GM19452 (cell line): ENCODE measurements at regions not wholly inside any gene's neighbourhood (a gene's known extent, or its start where the extent isn't known, plus 50 kb on each side); places are given as distances from the start of the nearest gene placed in this dataset.

Experiments used
- ATAC-seq: cut with Tn5 transposase; IDR thresholded peaks from one replicate; pipeline ENCODE4 v1.9.1; 2021; ENCODE audit not compliant: unreplicated experiment

DNA sequence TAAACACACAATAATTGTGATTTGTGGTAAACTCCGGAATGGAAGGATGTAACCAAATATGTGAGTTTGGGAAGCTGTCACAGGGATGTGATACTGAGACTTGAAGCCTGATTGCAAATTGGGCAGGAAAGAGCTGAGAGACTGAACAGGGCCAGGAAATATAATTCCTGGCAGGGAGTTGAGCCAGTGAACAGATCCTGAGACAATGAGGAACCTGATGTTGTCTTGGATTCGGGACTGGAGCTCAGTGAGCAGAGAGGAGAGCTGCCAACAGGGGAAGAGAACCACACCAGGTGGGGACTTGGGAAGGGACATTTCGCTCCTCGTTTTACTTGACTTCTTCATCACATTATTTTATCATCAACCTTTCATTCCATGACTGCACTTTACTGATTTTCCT lies 386.0 kb downstream of the TLL1 start:
- no peak for ATAC-seq

GRCh38 chr4:166274136-166274761 lies 401.2 kb downstream of the TLL1 start:
- no peak for ATAC-seq

DNA sequence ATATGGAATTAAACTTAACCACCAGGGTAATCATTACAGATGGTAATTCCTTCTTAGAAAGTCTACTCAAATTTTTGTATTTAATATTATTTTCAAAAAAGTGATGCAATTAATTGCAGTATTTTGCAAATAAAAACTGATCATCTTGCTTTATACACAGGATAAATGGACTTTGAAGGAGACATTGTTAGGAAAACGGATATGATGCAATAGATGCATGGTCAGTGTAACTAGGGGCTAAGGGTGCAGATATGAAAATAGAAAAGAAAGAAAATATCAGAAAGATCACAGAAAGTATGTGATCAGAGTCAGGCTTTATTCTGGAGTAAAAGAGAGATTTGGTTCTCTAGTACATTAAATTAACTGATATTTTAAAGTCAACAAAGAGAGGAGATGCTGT lies 401.7 kb downstream of the TLL1 start:
- no peak for ATAC-seq

DNA sequence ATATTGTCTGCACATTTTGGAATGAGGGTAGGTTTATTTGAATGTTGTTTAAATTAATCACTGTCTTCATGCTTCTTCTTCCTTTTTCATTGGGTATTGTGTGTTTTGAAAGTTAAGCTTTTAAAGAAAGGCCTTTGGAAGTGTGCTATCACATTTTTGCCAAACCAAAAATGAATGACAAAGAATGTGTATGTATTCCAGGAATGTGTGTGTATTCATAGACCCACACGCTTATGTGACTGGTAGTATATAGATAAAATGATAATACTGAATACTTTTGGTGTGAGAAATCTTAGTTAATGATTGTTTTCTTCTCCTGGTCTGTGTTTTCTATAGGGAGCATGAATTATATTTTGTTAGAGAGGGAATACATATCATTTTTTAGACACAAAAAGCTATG lies 404.4 kb downstream of the TLL1 start:
- ATAC-seq, result no peak

DNA sequence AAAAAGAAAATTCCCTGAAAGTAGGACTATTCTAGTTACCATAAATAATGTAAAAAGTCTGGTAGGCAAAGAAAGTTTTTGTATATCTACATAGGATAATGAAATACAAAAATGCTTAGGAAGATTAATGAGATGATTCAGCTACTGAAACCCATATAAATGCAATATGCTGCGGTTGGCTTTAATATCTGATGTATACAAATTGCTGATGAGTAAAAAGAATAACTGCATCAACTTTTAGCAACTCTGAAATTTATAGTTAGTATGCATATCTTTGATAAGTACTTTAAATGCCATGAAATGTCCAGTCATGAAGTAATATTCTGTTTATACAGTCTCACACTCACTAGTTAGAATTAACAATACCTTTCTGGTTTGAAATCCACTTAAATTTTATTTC lies 404.8 kb downstream of the TLL1 start:
- no peak for ATAC-seq

- ATAC-seq, result no peak
Measured at GRCh38 chr4:166279261-166279660, 406.2 kb downstream of the TLL1 start.

DNA sequence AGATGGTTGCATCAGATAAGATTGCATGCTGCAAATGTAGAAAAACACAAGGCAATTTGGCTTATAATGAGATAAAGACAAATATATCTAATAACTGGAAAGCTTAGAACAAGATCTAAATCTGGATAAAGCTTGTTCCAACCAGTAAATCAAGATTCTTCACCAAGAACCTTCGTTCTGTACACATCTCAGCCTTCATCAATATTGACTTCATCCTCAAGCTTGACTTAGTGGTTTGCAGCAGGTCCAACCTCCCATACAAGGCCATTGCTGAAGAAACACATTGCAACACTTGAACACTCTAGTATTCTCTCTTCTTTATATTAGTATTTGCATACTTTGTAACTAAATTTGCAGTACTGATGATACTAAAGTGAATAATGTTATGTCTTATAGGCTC lies 407.6 kb downstream of the TLL1 start:
- ATAC-seq, result no peak

- no peak for ATAC-seq
Measured at GRCh38 chr4:166282081-166282770, 409.2 kb downstream of the TLL1 start.

DNA sequence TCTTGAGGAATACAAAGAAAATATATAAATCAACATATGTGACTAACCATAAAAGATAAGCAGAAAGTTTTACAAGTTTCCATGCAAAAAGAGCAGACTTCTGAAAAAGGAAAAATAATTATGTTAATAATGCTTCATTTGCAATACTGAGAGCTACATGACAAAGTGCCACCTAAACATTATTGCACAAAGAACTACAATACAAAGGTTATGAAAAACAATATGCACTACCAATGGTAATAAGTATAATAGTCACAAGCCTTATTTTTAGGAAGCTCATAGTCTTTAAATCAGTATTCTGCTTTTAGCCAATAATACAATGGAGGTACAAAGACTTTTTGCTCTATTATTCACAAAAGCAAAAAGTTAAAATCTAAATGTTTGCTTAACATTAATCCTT lies 411.2 kb downstream of the TLL1 start:
- ATAC-seq, result no peak

- ATAC-seq, result no peak
Measured at GRCh38 chr4:166290426-166290825, 417.4 kb downstream of the TLL1 start.

DNA sequence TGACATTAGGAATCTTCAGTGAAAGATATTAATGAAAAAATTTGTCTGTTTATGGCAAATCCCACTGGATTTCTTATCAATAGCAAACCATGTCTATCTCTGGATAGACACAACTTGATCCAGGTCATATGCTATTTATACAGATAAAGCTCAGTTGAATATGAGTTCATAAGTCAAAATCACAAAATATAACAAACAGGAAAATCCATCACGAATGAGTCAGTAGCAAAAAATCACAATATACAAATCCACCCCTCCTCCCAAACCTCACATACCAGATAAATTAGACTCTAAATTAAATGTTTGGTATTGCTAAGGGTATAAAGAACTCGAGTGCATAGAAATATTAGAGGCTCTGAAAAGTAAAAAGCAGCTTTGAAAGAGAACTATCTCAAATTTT lies 420.5 kb downstream of the TLL1 start:
- ATAC-seq, result no peak

- ATAC-seq, result no peak
Measured at GRCh38 chr4:166301266-166301665, 428.2 kb downstream of the TLL1 start.

DNA sequence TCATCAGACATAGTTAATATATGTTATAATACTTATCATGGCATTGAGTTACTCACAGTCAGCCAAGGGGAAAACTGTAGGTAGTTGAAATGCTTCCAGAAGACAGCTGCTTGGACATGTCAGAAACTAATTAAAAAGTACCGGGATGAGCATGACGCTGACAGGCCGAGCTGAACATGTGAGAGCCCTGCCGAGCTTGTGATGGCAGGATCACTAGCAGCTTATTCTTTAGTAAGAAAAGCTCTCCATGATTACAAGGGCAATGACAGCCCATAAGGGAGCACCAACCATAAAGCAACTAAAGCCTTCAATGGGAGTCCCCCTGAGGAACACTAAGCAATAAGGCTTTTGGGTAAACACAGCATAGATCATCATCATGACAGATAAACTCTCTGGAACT lies 435.6 kb downstream of the TLL1 start:
- ATAC-seq, result no peak

- no peak for ATAC-seq
Measured at GRCh38 chr4:166309286-166309685, 436.2 kb downstream of the TLL1 start.

GRCh38 chr4:166311169-166311568 lies 438.1 kb downstream of the TLL1 start:
- no peak for ATAC-seq

DNA sequence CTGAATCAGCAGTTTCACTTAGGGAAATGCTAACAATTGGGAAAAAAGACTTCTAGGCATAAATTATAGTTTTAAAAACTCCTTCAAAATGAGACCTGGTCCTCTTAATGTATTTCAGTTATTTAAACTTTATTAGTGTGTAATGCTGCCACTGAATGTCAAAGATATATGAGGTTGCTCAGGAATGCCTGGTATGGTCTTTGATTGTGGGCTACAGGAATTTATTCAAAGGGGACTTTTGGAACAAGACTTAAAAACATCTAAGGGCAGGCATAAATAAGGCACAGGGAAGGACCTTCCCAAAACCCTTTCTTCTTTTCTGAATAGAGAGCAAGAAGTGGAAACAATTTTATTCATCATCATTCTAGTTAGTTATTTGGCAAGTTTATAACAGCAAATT lies 439.1 kb downstream of the TLL1 start:
- no peak for ATAC-seq

DNA sequence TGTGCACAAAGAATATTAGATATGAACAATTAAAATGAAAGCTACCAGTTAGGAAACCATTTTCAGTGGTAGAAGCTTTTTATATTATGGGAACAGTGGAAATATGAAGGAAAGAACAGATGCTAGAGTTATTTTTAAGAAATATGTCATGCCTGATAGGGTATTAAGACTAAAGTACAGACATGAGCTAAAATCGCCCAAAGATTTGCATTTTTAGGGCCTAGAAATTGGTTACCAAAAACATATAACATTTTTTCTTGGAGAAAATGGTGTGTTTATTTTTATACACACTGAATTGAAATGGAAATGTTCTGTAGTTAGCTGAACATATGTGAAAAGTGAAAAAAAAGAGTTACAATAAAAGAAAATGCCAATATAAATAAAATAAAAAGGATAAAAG lies 441.9 kb downstream of the TLL1 start:
- ATAC-seq, result no peak

GRCh38 chr4:166315721-166316467 lies 442.9 kb downstream of the TLL1 start:
- no peak for ATAC-seq

GRCh38 chr4:166318810-166319525 lies 445.9 kb downstream of the TLL1 start:
- ATAC-seq, result no peak

DNA sequence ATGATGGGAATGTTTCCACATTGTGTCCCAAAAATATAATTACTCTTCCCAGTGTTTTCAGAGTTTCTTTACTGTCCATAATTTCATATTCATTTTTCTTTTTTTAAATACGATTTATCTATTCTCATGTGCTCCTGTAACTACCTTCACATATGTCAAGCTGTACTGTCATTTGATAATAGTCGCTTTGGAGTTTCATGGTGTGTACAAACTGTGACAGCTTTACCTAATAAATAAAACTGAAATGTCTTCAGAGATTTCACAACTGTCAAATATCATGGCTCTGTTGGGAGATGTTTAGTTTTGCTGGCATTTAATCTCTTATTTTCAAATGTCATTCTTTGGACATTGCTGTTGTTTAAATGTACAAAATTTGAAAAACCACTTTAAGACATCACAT lies 450.2 kb downstream of the TLL1 start:
- ATAC-seq, result no peak

- ATAC-seq, result no peak
Measured at GRCh38 chr4:166324321-166324720, 451.3 kb downstream of the TLL1 start.
